Stimulated activated naive CD4-positive, alpha-beta T cell (primary cell): ENCODE measurements at regions not wholly inside any gene's neighbourhood (a gene's known extent, or its start where the extent isn't known, plus 50 kb on each side); places are given as distances from the start of the nearest gene placed in this dataset.

ENCODE experiments used
- DNase-seq, 6 experiments: peaks; one replicate each; lab custom pipeline; 2025; lab: John Stamatoyannopoulos, UW

GRCh38 chr13:74485757-74486156, 351.6 kb upstream of the KLF12 start:
- DNase-seq, result no peak

DNA sequence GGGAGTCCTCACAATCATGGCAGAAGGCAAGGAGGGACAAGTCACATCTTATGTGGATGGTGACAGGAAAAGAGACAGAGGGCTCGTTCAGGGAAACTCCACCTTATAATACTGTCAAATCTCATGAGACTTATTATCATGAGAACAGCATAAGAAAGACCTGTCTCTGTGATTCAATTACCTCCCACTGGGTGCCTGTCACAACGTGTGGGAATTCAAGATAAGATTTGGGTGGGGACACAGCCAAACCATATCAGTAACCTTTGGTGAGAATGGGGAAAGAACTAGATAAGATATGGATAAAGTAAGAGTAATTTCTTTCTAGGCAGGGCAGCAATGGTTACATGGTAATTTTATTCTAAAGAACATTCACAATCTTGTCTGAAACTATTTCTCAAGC, 344.9 kb upstream of the KLF12 start:
- DNase-seq, result no peak

DNA sequence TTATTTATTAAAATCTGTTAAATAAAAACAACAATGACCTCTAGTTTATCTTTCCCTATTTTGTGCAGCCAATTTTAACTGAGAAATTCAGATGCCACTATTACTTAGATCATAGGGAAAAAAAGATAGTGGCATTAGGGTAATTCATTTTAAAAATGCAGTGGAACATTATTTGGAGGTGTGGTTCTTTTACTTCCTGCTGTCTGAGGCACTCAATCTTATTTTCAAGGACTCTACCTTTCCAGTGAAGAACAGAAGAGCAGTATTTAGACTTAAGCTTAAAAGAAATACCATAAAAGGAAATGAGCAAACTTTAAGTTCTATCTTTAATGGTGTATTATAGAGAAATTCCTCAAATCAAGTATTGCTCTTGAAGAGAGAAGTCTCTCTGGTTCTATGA, 342.6 kb upstream of the KLF12 start:
- no peak for DNase-seq

DNA sequence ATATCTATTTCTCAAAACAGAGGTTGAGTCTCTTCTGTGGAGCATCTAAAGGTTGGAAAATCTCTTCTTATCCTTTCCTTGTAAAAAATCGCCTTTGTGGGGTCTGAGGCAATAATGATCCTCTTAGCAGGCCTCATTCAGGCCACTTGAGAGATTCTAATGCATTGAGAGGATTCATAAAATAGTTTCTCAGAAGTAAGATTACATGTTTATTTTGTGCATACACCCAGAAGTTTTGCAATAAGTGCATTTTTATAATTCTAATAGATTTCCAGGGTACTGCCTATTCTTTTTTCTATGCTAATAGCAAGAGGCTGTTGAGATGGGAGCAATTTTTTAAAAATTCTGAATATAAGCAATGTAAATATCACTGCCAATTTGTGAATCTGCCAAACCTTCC, 342.2 kb upstream of the KLF12 start:
- DNase-seq, result no peak

- no peak for DNase-seq
Measured at GRCh38 chr13:74466864-74467263, 332.7 kb upstream of the KLF12 start.

DNA sequence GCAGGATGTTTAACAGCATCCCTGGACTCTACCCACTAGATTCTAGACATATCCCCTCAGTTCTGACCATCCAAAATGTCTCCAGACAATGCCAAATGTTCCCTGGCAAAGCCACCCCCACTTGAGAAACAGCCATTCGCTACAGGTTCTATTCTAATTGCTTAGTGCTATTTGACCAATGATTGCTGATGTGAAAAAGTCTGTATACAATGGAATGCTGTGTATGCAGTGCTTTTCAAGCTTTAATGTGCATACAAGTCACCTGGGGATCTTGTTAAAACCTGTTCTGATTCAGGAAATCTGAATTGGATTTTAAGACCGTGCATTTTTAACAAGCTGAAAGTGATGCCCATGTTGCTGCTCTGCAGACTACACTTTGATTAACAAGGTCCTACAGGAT, 331.8 kb upstream of the KLF12 start:
- DNase-seq, result no peak

- no peak for DNase-seq
Measured at GRCh38 chr13:74465271-74465670, 331.1 kb upstream of the KLF12 start.

- no peak for DNase-seq
Measured at GRCh38 chr13:74464670-74465069, 330.5 kb upstream of the KLF12 start.

GRCh38 chr13:74461011-74461410, 326.8 kb upstream of the KLF12 start:
- DNase-seq, result no peak

DNA sequence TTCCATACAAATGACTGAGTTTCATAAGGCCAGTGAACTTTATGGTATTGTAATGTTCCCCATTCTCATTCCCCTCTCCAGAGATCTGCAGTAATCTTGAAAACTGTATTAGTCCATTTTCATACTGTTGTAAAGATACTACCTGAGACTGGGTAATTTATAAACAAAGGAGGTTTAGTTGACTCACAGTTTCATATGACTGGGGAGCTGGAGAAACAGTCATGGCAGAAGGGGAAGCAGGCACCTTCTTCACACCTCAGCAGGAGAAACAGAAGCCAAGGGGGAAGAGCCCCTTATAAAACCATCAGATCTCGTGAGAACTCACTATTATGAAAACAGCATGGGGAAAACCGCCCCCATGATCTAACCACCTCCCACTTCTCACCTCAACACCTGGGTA, 318.7 kb upstream of the KLF12 start:
- DNase-seq, result no peak

GRCh38 chr13:74452176-74452575, 318.0 kb upstream of the KLF12 start:
- DNase-seq, result no peak

DNA sequence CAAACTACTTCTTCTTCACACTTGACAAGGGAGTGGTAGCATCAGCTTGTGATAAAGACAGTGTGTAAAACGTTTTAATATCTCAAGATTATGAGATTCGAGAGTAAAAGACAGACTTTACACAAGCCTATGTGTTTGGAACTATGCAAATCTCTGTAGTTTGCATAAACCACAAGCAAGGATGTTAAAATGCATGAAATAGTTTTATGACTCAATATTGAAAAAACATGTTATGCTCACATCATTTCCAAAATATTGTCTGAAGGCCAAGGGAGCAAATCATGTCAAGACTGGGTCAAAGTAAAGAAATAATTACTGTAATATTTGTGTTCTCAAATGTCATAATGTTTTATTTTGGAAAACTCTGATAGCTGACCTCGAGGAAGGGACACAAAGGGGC, 316.8 kb upstream of the KLF12 start:
- DNase-seq, result no peak

GRCh38 chr13:74450525-74450845, 316.3 kb upstream of the KLF12 start:
- DNase-seq, result no peak

DNA sequence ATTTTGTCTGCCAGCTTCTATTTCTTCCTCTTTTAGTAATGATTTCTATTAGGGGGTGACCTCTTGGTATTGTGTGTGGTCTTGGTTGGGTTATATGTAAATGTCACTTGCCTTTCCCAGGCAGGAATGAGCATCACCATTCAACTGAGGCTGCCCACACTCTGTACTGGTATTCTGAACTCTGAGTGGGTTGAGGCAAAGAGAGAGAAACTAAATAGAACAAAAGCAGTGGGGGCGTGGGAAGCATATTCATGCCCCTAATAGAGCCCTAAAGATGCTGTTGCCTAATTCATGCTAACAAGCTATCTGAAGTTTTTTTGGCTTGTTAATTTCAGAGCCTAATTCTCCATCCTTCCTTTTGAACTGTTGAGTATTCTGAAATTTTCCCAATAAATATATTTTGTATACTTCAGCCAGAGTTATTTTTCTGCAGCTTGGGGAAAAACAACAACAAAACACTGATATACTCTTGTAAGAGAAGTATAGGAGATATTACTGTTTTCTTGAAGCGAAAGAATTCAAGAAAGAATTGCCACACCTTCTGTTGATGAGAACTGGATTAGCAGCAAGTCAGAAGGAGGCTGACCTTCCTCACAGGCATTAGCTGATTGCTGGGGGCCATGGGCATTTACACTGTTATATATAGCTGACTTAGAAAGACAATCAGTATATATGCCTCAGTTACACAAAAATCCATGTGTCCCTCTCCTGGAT, 315.8 kb upstream of the KLF12 start:
- DNase-seq, result no peak

DNA sequence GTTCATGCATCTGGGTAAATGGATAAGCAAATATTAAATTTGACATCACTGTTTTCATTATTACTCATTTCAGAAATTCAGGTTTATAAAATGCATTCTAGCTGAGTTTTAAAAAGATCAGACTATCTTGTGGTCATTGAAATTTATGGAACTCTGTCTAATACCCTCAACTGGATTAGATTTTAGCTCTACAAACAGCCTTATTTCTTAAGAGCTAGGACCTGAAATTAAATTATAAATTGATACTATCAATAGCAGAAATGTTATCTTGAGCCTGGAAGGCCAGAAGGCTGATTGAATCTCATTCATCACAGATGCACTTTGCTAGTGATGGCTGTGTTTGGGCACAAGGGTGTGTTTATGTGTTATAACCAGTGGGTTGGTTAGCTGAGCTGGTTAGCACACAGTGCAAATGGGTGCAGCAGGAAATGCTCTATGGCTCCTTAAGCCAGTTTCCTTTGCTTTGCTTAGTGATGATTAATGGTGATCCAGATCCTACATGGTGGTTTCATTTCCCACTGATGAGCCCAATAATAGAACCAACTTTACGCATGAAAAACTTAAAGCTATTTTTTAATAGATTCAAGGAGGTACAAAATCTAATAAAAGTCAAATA, 310.8 kb upstream of the KLF12 start:
- no peak for DNase-seq

GRCh38 chr13:74444161-74444571, 310.0 kb upstream of the KLF12 start:
- no peak for DNase-seq

- no peak for DNase-seq
Measured at GRCh38 chr13:74443631-74444030, 309.4 kb upstream of the KLF12 start.

DNA sequence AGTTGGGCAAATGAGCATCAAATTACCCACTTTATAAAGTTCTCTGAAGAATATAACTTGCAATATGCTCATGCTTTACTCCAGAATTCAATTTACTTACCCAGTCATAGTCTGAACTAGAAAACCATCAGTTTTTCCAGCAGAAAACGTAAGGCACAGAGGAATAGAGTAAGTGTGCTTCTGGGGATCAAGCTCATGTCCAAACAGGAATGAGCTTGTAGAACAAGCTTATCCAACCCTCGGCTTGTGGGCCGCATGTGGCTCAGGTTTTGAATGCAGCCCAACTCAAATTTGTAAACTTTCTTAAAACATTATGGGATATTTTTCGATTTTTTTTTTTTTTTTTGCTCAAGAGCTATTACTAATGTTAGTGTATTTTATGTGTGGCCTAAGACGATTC, 308.5 kb upstream of the KLF12 start:
- no peak for DNase-seq

DNA sequence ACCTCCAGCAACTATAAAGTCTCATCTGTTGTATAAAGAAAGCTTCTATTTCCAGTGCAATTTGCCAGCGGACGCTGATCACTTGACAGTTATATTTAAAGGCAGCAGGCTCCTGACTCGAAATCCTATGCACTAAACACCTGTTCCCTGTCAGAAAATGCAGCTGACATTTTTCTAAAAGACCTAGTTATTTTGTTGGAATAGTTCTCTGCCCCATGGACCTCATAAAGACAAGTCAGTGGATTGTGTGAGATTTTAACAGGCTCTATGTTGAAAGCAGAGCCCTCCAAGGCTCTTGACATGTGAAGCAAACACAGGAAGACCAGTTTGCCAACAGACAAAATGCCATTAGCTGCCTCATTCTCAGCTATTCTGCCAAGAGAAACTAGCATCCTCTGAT, 304.7 kb upstream of the KLF12 start:
- DNase-seq, result no peak

- no peak for DNase-seq
Measured at GRCh38 chr13:74434782-74435181, 300.6 kb upstream of the KLF12 start.

DNA sequence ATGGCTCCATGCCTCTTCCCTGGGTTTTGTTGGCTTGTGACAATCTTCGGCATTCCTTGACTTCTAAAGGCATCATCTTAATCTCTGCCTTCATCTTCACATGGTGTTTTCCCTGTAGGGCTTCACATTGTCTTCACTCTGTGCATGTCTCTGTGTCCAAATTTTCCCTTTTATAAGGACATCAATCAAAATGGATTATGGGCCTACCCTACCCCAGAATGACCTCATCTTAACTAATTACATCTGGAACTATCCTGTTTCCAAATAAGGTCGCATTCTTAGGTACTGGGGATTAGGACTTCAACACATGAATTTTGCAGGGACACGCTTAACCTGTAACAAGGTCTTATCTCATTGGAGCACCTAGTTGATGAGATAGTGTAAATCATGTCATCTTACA, 290.3 kb upstream of the KLF12 start:
- DNase-seq, result no peak

DNA sequence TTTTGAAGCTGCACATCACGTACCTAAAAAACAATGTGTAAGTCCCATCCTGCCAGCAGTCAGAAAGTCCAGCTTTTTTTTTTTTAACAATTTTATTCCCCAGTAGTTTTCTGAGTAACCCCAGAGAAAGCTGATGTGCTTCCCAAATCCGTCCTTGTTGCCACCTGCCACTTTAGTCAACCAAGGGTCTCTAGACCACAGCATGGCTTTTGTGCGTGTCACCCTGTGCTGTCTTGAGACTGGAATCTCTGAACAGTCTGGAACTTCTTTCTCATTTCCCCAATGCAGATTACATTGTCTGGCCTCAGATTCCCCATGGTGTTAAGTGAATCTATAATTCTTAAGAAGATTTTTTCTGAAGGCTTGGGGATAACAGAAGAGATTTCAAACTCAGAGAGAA, 289.2 kb upstream of the KLF12 start:
- DNase-seq, result no peak

DNA sequence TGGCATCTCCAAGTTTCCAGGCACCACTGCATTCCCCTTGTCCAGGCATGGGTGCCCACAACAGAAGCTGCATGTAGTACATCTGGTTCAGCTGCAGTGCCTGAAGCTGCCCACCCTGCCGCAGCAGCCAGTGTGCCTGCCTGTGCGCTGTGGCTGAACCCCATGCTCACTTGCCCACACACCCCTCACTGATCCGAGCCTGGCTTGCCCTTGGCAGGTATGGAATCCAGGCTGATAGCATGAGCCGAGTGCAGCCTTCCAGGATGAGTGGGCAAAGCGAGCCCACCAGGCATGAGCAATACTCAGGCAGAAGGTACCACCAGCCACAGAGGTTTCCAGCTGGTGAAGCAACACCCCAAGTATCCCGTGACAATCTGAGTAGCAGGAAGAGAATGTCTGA, 280.3 kb upstream of the KLF12 start:
- no peak for DNase-seq

DNA sequence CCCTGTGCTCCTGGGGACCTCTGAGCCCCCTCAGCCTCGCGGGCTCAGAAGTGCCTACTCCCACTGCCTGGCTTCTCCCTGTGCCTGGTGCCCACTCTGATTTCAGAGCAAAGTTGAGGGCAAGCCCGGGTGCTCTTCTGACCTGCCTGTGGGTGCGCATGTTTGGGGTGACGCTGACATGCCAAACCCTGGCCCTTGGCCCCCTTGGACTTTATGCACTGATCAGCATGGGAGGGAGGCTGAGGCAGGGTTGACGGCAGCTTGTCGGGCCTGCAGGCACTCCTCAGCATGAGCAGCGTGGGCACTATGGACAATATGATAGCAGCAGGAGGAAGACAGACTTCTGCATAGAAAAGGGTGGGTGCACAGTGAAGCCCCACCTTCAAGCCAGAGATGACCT, 279.3 kb upstream of the KLF12 start:
- DNase-seq, result no peak
